ENCODE measurements at regions not wholly inside any gene's neighbourhood (a gene's known extent, or its start where the extent isn't known, plus 50 kb on each side); places are given as distances from the start of the nearest gene placed in this dataset.

- Histone ChIP-seq H3K27me3 (no peaks in the 10 kb centered on the region), H3K4me1 (no peaks in the 10 kb centered on the region), H3K4me3 (no peak overlapping the region), H3K27ac (no peak overlapping the region), H3K36me3 (no peaks in the 10 kb centered on the region), H3K9me3 (no peaks in the 10 kb centered on the region)
- TF ChIP-seq CTCF (IDR thresholded peaks at IDR 0.05) (no peak), POLR2AphosphoS5 (IDR thresholded peaks at IDR 0.05) (no peak), POLR2A (IDR thresholded peaks at IDR 0.05) (no peak)
- no peak for DNase-seq (ENCODE audit: low spot score in 2 of 2)
- intact Hi-C loops (cut with DNase I; ENCODE audit: low total_unique reads) = no loop called here
Measured at GRCh38 chr12:61739925-61740324, 520.3 kb upstream of the USP15 start.

- H3K27ac ChIP-seq = no peak overlapping the region
- no peaks in the 10 kb centered on the region for H3K27me3 ChIP-seq
- TF ChIP-seq POLR2AphosphoS5 (IDR thresholded peaks at IDR 0.05) (no peak), CTCF (IDR thresholded peaks at IDR 0.05) (no peak), POLR2A (IDR thresholded peaks at IDR 0.05) (no peak)
- no peak for DNase-seq (ENCODE audit: low spot score in 2 of 2)
- H3K9me3 ChIP-seq = no peaks in the 10 kb centered on the region
- H3K36me3 ChIP-seq = no peaks in the 10 kb centered on the region
- intact Hi-C loops (cut with DNase I; ENCODE audit: low total_unique reads) = no loop called here
- no peaks in the 10 kb centered on the region for H3K4me1 ChIP-seq
- no peak overlapping the region for H3K4me3 ChIP-seq
Measured at GRCh38 chr12:61750604-61751003, 509.6 kb upstream of the USP15 start.

- Histone ChIP-seq H3K9me3 (no peaks in the 10 kb centered on the region), H3K4me3 (no peak overlapping the region), H3K36me3 (no peaks in the 10 kb centered on the region), H3K27me3 (no peaks in the 10 kb centered on the region), H3K27ac (no peak overlapping the region), H3K4me1 (no peaks in the 10 kb centered on the region)
- TF ChIP-seq CTCF (IDR thresholded peaks at IDR 0.05) (no peak), POLR2AphosphoS5 (IDR thresholded peaks at IDR 0.05) (no peak), POLR2A (IDR thresholded peaks at IDR 0.05) (no peak)
- intact Hi-C loops (cut with DNase I; ENCODE audit: low total_unique reads) = no loop called here
- DNase-seq (ENCODE audit: low spot score in 2 of 2) = no peak
Measured at GRCh38 chr12:61754214-61754613, 506.0 kb upstream of the USP15 start.

- H3K27me3 ChIP-seq = no peaks in the 10 kb centered on the region
- H3K9me3 ChIP-seq = no peaks in the 10 kb centered on the region
- H3K4me3 ChIP-seq = no peak overlapping the region
- no peak for DNase-seq (ENCODE audit: low spot score in 2 of 2)
- no peak for TF ChIP-seq POLR2A (IDR thresholded peaks at IDR 0.05)
- no peaks in the 10 kb centered on the region for H3K4me1 ChIP-seq
- no peak overlapping the region for H3K27ac ChIP-seq
- no peaks in the 10 kb centered on the region for H3K36me3 ChIP-seq
- intact Hi-C loops (cut with DNase I; ENCODE audit: low total_unique reads) = no loop called here
Measured at GRCh38 chr12:61757831-61758505, 502.2 kb upstream of the USP15 start.

- Histone ChIP-seq H3K36me3 (no peaks in the 10 kb centered on the region), H3K9me3 (no peaks in the 10 kb centered on the region), H3K4me3 (no peak overlapping the region), H3K4me1 (no peaks in the 10 kb centered on the region), H3K27me3 (no peaks in the 10 kb centered on the region), H3K27ac (no peak overlapping the region)
- no peak for DNase-seq (ENCODE audit: low spot score in 2 of 2)
- intact Hi-C loops (cut with DNase I; ENCODE audit: low total_unique reads) = no loop called here
- TF ChIP-seq POLR2AphosphoS5 (IDR thresholded peaks at IDR 0.05) (no peak), CTCF (IDR thresholded peaks at IDR 0.05) (no peak), POLR2A (IDR thresholded peaks at IDR 0.05) (no peak)
Measured at GRCh38 chr12:61758661-61759060, 501.5 kb upstream of the USP15 start.

- intact Hi-C loops (cut with DNase I; ENCODE audit: low total_unique reads) = no loop called here
- no peaks in the 10 kb centered on the region for H3K4me1 ChIP-seq
- H3K9me3 ChIP-seq = peaks cover 0 to 8% of the 10 kb centered on the region in 2 donors
- TF ChIP-seq POLR2AphosphoS5 (IDR thresholded peaks at IDR 0.05) (no peak), POLR2A (IDR thresholded peaks at IDR 0.05) (no peak), CTCF (IDR thresholded peaks at IDR 0.05) (no peak)
- H3K36me3 ChIP-seq = no peaks in the 10 kb centered on the region
- no peaks in the 10 kb centered on the region for H3K27me3 ChIP-seq
- no peak overlapping the region for H3K4me3 ChIP-seq
- H3K27ac ChIP-seq = no peak overlapping the region
- no peak for DNase-seq (ENCODE audit: low spot score in 2 of 2)
Measured at GRCh38 chr12:61765926-61766325, 494.3 kb upstream of the USP15 start.

Data from breast epithelium (tissue), 4 donors.